WERI-Rb-1 (cell line): ENCODE measurements at regions not wholly inside any gene's neighbourhood (a gene's known extent, or its start where the extent isn't known, plus 50 kb on each side); places are given as distances from the start of the nearest gene placed in this dataset.

Source experiments
- DNase-seq: peaks from one replicate; pipeline ENCODE4 v3.0.0-alpha.2; 2020
- H3K27ac ChIP-seq: fragments of 250-450 bp; sonication (Bioruptor Pico); 2 replicates; pipeline ENCODE4 v1.5.1; 2020; ENCODE audit warnings: mild to moderate bottlenecking, moderate library complexity
- H3K27me3 ChIP-seq: fragments of 250-450 bp; sonication (Bioruptor Pico); 2 replicates; pipeline ENCODE4 v1.5.1; 2021; ENCODE audit warnings: mild to moderate bottlenecking, low read depth, moderate library complexity; ENCODE audit not compliant: insufficient read depth, severe bottlenecking
- H3K36me3 ChIP-seq: fragments of 250-450 bp; sonication (Bioruptor Pico); 2 replicates; pipeline ENCODE4 v1.5.1; 2020; ENCODE audit warnings: mild to moderate bottlenecking, moderate library complexity
- H3K4me3 ChIP-seq: 2 replicates; pipeline ENCODE4 v1.5.1; 2011; ENCODE audit warnings: low read depth, mild to moderate bottlenecking, control low read depth, low read length
- H3K9me3 ChIP-seq: fragments of 250-450 bp; sonication (Bioruptor Pico); 2 replicates; pipeline ENCODE4 v1.5.1; 2021; ENCODE audit warnings: mild to moderate bottlenecking, moderate library complexity; ENCODE audit not compliant: severe bottlenecking
- TF ChIP-seq, protein P1 (sequence below): IDR thresholded peaks from 2 replicates; pipeline ENCODE4 v1.5.1; 2011; ENCODE audit warnings: low read depth, mild to moderate bottlenecking, control low read depth, inconsistent platforms, low read length

GRCh38 chr15:87572381-87572910 is 684.1 kb downstream of the NTRK3 start:
- DNase-seq: no peak
- H3K27ac ChIP-seq: no peak overlapping the region
- TF ChIP-seq, protein P1, sequence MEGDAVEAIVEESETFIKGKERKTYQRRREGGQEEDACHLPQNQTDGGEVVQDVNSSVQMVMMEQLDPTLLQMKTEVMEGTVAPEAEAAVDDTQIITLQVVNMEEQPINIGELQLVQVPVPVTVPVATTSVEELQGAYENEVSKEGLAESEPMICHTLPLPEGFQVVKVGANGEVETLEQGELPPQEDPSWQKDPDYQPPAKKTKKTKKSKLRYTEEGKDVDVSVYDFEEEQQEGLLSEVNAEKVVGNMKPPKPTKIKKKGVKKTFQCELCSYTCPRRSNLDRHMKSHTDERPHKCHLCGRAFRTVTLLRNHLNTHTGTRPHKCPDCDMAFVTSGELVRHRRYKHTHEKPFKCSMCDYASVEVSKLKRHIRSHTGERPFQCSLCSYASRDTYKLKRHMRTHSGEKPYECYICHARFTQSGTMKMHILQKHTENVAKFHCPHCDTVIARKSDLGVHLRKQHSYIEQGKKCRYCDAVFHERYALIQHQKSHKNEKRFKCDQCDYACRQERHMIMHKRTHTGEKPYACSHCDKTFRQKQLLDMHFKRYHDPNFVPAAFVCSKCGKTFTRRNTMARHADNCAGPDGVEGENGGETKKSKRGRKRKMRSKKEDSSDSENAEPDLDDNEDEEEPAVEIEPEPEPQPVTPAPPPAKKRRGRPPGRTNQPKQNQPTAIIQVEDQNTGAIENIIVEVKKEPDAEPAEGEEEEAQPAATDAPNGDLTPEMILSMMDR: no peak
- no peaks in the 10 kb centered on the region for H3K36me3 ChIP-seq
- H3K4me3 ChIP-seq: no peak overlapping the region
- no peaks in the 10 kb centered on the region for H3K27me3 ChIP-seq
- no peaks in the 10 kb centered on the region for H3K9me3 ChIP-seq

- no peak for DNase-seq
- Histone ChIP-seq H3K27ac (no peak overlapping the region), H3K36me3 (no peaks in the 10 kb centered on the region), H3K9me3 (no peaks in the 10 kb centered on the region), H3K27me3 (no peaks in the 10 kb centered on the region), H3K4me3 (no peak overlapping the region)
- TF ChIP-seq, protein P1: no peak
These were observed 686.3 kb downstream of the NTRK3 start for GRCh38 chr15:87570206-87570605.

DNA sequence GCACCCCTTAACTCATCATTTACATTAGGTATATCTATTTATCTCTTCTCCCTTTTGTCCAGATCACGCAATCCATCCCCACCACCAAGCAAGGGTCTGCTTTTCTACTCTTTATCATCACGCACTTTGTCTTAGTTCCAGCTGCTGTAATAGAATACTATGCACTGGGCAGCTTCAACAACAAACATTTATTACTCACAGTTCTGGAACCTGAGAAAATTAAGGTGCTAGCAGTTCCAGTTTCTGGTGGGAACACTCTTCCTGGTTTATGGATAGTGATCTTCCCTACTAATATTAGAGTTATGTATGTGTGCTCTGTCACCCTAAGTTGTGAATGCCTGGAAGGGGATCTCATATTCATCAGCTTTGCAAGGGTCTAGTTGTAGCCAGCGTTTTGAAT is 687.0 kb downstream of the NTRK3 start:
- Histone ChIP-seq H3K27ac (no peak overlapping the region), H3K36me3 (no peaks in the 10 kb centered on the region), H3K27me3 (no peaks in the 10 kb centered on the region), H3K9me3 (no peaks in the 10 kb centered on the region), H3K4me3 (no peak overlapping the region)
- no peak for DNase-seq
- TF ChIP-seq, protein P1: no peak

DNA sequence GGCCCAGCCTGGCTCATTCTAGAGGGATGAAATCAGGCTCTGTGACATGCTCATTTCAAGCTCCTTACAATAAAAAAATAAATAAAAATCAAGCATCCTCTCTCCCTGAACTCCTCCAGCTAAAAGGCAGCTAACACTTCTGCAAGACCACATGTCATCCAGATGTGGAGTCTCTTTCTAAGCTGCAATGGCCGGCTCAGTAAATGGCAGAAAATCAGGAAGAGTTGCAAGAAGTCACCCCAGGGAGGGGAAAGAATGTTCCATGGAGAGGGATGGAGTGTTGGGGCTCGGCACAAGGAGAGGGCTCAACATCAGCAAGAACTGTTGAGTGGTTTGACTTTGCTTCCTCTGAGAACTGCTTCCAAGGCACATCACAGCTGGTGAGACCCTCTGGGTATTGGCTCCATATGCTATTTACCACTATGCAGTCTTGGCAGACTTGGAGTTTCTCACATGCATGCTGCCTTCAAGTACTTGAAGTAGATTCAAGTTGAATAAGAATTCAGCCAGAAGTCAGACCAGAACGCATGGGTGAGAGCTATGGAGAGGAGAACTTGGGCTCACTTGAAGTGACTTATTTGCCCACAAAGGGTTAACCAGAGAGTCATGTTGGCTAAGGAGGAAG is 689.0 kb downstream of the NTRK3 start:
- no peaks in the 10 kb centered on the region for H3K27me3 ChIP-seq
- no peak for DNase-seq
- H3K9me3 ChIP-seq: no peaks in the 10 kb centered on the region
- H3K4me3 ChIP-seq: no peak overlapping the region
- H3K36me3 ChIP-seq: no peaks in the 10 kb centered on the region
- TF ChIP-seq, protein P1: no peak
- H3K27ac ChIP-seq: no peak overlapping the region

DNA sequence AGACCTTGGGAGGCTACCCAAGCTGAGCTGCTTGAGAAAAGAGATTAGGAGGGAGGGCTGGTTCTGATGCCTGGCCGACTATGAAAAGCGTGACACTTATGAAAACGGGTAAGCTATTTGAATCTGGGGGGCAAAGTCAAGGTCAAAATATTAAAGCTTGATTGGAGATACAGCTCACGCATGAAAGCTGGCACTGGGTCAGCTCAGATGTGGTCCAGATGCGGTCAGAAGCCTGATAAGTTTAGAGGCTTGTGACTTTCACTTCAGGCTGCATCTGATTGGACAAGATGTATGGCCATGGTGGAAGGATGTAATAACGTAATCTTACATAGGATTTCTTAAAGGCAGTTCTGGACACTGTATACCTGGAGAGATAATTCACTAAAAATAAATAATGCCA is 690.3 kb downstream of the NTRK3 start:
- DNase-seq: no peak

More for the DNA sequence above, 690.3 kb downstream of the NTRK3 start:
- Histone ChIP-seq H3K36me3 (no peaks in the 10 kb centered on the region), H3K27me3 (no peaks in the 10 kb centered on the region), H3K9me3 (no peaks in the 10 kb centered on the region), H3K27ac (no peak overlapping the region), H3K4me3 (no peak overlapping the region)
- TF ChIP-seq, protein P1: no peak
